CD4-positive, alpha-beta T cell (primary cell): ENCODE measurements at regions not wholly inside any gene's neighbourhood (a gene's known extent, or its start where the extent isn't known, plus 50 kb on each side); places are given as distances from the start of the nearest gene placed in this dataset.

Source experiments
- ATAC-seq: fragments of 200-7000 bp; cut with Tn5 transposase; one replicate; pipeline ENCODE4 v1.10.0; 2022; ENCODE audit warnings: mild to moderate bottlenecking; ENCODE audit not compliant: poor library complexity
- CTCF ChIA-PET: fragments of 350-600 bp; sonication (Branson Sonifier 250); formaldehyde crosslinking; loops from one replicate; lab custom pipeline; 2021; ENCODE audit warnings: antibody characterized with exemption, inconsistent platforms; lab: Charles Lee
- POLR2A ChIA-PET: fragments of 350-600 bp; sonication (Branson Sonifier 250); formaldehyde crosslinking; loops from one replicate; lab custom pipeline; 2021; ENCODE audit warnings: antibody characterized with exemption, inconsistent platforms; lab: Charles Lee
- DNase-seq, 14 experiments: peaks; one replicate each; pipeline ENCODE4 v3.0.0-alpha.2; 2013 to 2020; ENCODE audit warnings: mixed read lengths in 2 of 14
- H3K27ac ChIP-seq, 2 donors: one replicate each; pipeline versions ENCODE4 v1.5.1 to v1.7.0; 2013; ENCODE audit warnings: low read length in 2 of 2, low read depth in 1 of 2, mild to moderate bottlenecking in 1 of 2
- H3K27me3 ChIP-seq, 2 experiments: 1 replicate in 1 of 2; 2 replicates in 1 of 2; pipeline versions ENCODE4 v1.6.1 to v1.7.0; 2013; ENCODE audit warnings: low read length in 2 of 2, control low read depth in 1 of 2, mild to moderate bottlenecking in 1 of 2, moderate library complexity in 1 of 2; ENCODE audit not compliant: insufficient read depth in 2 of 2, control insufficient read depth in 1 of 2
- H3K36me3 ChIP-seq: one replicate; pipeline ENCODE4 v1.6.1; 2013; ENCODE audit warnings: low read length, control low read depth; ENCODE audit not compliant: insufficient read depth
- H3K4me1 ChIP-seq: one replicate; pipeline ENCODE4 v1.6.1; 2013; ENCODE audit warnings: low read length, control low read depth; ENCODE audit not compliant: insufficient read depth
- H3K4me3 ChIP-seq: one replicate; pipeline ENCODE4 v1.5.1; 2013; ENCODE audit warnings: mild to moderate bottlenecking, low read length, moderate library complexity
- H3K9me3 ChIP-seq, 2 experiments: 1 replicate in 1 of 2; 2 replicates in 1 of 2; pipeline versions ENCODE4 v1.6.1 to v1.7.0; 2013; ENCODE audit warnings: low read length in 2 of 2, mild to moderate bottlenecking in 2 of 2, control low read depth in 1 of 2, moderate library complexity in 1 of 2; ENCODE audit not compliant: control insufficient read depth in 1 of 2, insufficient read depth in 1 of 2
- H3K27ac Mint-ChIP-seq: one replicate; pipeline ENCODE4 v1.8.0; 2020; ENCODE audit warnings: mixed read lengths
- H3K27me3 Mint-ChIP-seq: one replicate; pipeline ENCODE4 v1.8.0; 2021; ENCODE audit warnings: mixed read lengths
- H3K36me3 Mint-ChIP-seq: one replicate; pipeline ENCODE4 v1.8.0; 2021; ENCODE audit warnings: low read depth, mixed read lengths
- H3K4me1 Mint-ChIP-seq: one replicate; pipeline ENCODE4 v1.8.0; 2021; ENCODE audit warnings: low read depth, mixed read lengths
- H3K4me3 Mint-ChIP-seq: one replicate; pipeline ENCODE4 v1.8.0; 2020; ENCODE audit warnings: mild to moderate bottlenecking, mixed read lengths
- H3K9me3 Mint-ChIP-seq: one replicate; pipeline ENCODE4 v1.8.0; 2020; ENCODE audit warnings: mixed read lengths
- CTCF ChIP-seq: fragments of 200-600 bp; IDR thresholded peaks from one replicate; pipeline ENCODE4 v1.8.0; 2022; ENCODE audit warnings: antibody characterized with exemption, mild to moderate bottlenecking
- intact Hi-C, 2 experiments: fragments of 100-400 bp; cut with DNase I in 1 of 2; cut with micrococcal nuclease in 1 of 2; formaldehyde crosslinking; loops; one replicate each; pipeline versions ENCODE4 v1.15.1 to v1.9.0; 2023 to 2025; cut with DNase I, micrococcal nuclease

- H3K36me3 Mint-ChIP-seq: no peaks in the 10 kb centered on the region
- Histone ChIP-seq H3K9me3 (no peaks in the 10 kb centered on the region), H3K36me3 (no peaks in the 10 kb centered on the region), H3K27me3 (no peaks in the 10 kb centered on the region), H3K27ac (no peak overlapping the region), H3K4me1 (no peaks in the 10 kb centered on the region), H3K4me3 (no peak overlapping the region)
- DNase-seq (no peak), ATAC-seq (no peak)
- no peak overlapping the region for H3K27ac Mint-ChIP-seq
- H3K9me3 Mint-ChIP-seq: no peaks in the 10 kb centered on the region
- intact Hi-C loops: no loop called here
- H3K27me3 Mint-ChIP-seq: no peaks in the 10 kb centered on the region
- no peaks in the 10 kb centered on the region for H3K4me1 Mint-ChIP-seq
- no peak overlapping the region for H3K4me3 Mint-ChIP-seq
- POLR2A ChIA-PET: no interaction called here
- TF ChIP-seq CTCF: no peak
- CTCF ChIA-PET: no interaction called here
These were observed 510.5 kb upstream of the MAP3K7 start for GRCh38 chr6:91097364-91097763.

DNA sequence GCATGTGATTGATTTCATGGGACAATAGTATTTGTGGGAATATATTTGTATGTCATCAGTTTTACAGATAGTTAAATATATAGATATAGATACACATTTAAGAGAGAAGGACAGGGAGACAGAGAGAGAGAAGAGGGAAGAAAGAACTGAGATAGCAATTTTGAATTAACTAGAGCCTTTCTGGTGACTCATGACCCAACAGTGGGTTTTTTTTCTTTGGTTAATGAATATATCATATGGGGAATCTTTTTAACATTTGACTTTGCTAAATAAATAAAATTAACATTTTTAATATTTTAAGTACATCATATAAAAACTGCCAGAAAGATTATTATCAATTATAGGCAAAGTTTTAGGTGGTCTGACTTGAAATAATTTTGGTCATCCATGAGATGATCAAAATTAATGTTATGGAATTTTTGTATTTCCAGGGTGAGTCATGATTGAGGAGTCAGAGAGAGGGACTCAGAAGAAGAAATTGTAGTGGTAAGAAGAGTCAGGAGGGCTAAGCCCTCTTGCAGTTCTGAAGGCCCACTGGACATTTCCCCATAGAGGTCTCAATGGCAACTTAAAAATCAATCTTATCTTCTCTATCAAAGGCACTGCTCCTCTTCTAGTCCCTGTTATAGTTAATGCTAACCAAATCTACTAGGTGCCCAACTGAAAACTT, 508.1 kb upstream of the MAP3K7 start:
- no peaks in the 10 kb centered on the region for H3K9me3 ChIP-seq
- Mint-ChIP-seq H3K9me3 (no peaks in the 10 kb centered on the region), H3K4me3 (no peak overlapping the region), H3K27ac (no peak overlapping the region), H3K27me3 (no peaks in the 10 kb centered on the region), H3K4me1 (no peaks in the 10 kb centered on the region), H3K36me3 (no peaks in the 10 kb centered on the region)
- POLR2A ChIA-PET: no interaction called here
- no peaks in the 10 kb centered on the region for H3K27me3 ChIP-seq
- DNase-seq (no peak), ATAC-seq (no peak)
- no peak overlapping the region for H3K4me3 ChIP-seq
- no peaks in the 10 kb centered on the region for H3K4me1 ChIP-seq
- H3K27ac ChIP-seq: no peak overlapping the region
- TF ChIP-seq CTCF: no peak
- CTCF ChIA-PET: no interaction called here
- H3K36me3 ChIP-seq: no peaks in the 10 kb centered on the region
- intact Hi-C loops: no loop called here

GRCh38 chr6:91094341-91094740, 507.5 kb upstream of the MAP3K7 start:
- no peak for TF ChIP-seq CTCF
- H3K27ac ChIP-seq: no peak overlapping the region
- H3K4me3 Mint-ChIP-seq: no peak overlapping the region
- DNase-seq: no peak
- intact Hi-C loops: no loop called here
- no peak overlapping the region for H3K27ac Mint-ChIP-seq
- H3K36me3 ChIP-seq: no peaks in the 10 kb centered on the region
- no peaks in the 10 kb centered on the region for H3K4me1 Mint-ChIP-seq
- no peaks in the 10 kb centered on the region for H3K9me3 ChIP-seq
- ChIA-PET POLR2A (no interaction called here), CTCF (no interaction called here)
- H3K4me3 ChIP-seq: no peak overlapping the region
- no peaks in the 10 kb centered on the region for H3K36me3 Mint-ChIP-seq
- H3K9me3 Mint-ChIP-seq: no peaks in the 10 kb centered on the region
- H3K27me3 Mint-ChIP-seq: peaks cover 2% of the 10 kb centered on the region
- no peaks in the 10 kb centered on the region for H3K4me1 ChIP-seq
- H3K27me3 ChIP-seq: no peaks in the 10 kb centered on the region
- ATAC-seq: no peak
